Glutamatergic neuron (in vitro differentiated cells): ENCODE measurements at regions not wholly inside any gene's neighbourhood (a gene's known extent, or its start where the extent isn't known, plus 50 kb on each side); places are given as distances from the start of the nearest gene placed in this dataset.

Experiments used
- DNase-seq: peaks from one replicate; pipeline ENCODE4 v3.0.0; 2022
- H3K27ac Mint-ChIP-seq: one replicate; pipeline ENCODE4 v1.8.0; 2020; ENCODE audit warnings: mild to moderate bottlenecking, mixed read lengths, inconsistent platforms; ENCODE audit not compliant: unreplicated experiment
- H3K27me3 Mint-ChIP-seq: one replicate; pipeline ENCODE4 v1.8.0; 2020; ENCODE audit warnings: mild to moderate bottlenecking, moderate library complexity, mixed read lengths, inconsistent platforms; ENCODE audit not compliant: unreplicated experiment
- H3K36me3 Mint-ChIP-seq: one replicate; pipeline ENCODE4 v1.8.0; 2020; ENCODE audit warnings: mild to moderate bottlenecking, mixed read lengths, inconsistent platforms; ENCODE audit not compliant: unreplicated experiment
- H3K4me1 Mint-ChIP-seq: one replicate; pipeline ENCODE4 v1.8.0; 2020; ENCODE audit warnings: mild to moderate bottlenecking, low read depth, mixed read lengths, inconsistent platforms; ENCODE audit not compliant: unreplicated experiment
- H3K4me3 Mint-ChIP-seq: one replicate; pipeline ENCODE4 v1.8.0; 2020; ENCODE audit warnings: mild to moderate bottlenecking, mixed read lengths, inconsistent platforms; ENCODE audit not compliant: unreplicated experiment
- H3K9me3 Mint-ChIP-seq: one replicate; pipeline ENCODE4 v1.8.0; 2020; ENCODE audit warnings: mild to moderate bottlenecking, moderate library complexity, mixed read lengths, inconsistent platforms; ENCODE audit not compliant: unreplicated experiment
- TF ChIP-seq, protein P1 (sequence below): fragments of 200-600 bp; sonication (generic); IDR thresholded peaks from one replicate; pipeline ENCODE4 v1.5.0; 2021; ENCODE audit not compliant: partially characterized antibody, unreplicated experiment

DNA sequence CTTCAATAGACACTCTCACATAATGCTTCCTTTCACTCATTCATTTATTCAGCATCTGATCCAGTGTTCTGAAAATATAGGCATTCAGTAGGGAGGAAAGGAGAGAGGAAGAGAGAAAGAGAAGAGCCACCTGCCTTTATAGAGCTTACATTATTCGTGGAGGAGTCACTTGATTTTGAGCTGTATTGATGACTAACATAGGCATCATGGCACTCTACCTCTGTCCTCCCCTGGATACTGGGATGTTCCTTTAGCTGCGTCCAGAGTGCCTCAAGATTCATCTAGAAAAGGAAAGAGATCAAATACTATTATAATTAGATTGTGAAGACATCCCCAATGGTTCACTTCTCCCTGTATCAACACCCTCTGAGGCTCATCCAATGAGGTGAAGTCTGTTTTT lies 345.1 kb downstream of the SPATA31D1 start:
- H3K27me3 Mint-ChIP-seq = peaks cover 2% of the 10 kb centered on the region
- H3K27ac Mint-ChIP-seq = no peak overlapping the region
- no peak overlapping the region for H3K4me3 Mint-ChIP-seq
- H3K4me1 Mint-ChIP-seq = peaks cover 10% of the 10 kb centered on the region
- H3K9me3 Mint-ChIP-seq = no peaks in the 10 kb centered on the region
- TF ChIP-seq, protein P1, sequence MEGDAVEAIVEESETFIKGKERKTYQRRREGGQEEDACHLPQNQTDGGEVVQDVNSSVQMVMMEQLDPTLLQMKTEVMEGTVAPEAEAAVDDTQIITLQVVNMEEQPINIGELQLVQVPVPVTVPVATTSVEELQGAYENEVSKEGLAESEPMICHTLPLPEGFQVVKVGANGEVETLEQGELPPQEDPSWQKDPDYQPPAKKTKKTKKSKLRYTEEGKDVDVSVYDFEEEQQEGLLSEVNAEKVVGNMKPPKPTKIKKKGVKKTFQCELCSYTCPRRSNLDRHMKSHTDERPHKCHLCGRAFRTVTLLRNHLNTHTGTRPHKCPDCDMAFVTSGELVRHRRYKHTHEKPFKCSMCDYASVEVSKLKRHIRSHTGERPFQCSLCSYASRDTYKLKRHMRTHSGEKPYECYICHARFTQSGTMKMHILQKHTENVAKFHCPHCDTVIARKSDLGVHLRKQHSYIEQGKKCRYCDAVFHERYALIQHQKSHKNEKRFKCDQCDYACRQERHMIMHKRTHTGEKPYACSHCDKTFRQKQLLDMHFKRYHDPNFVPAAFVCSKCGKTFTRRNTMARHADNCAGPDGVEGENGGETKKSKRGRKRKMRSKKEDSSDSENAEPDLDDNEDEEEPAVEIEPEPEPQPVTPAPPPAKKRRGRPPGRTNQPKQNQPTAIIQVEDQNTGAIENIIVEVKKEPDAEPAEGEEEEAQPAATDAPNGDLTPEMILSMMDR = no peak
- no peak for DNase-seq
- no peaks in the 10 kb centered on the region for H3K36me3 Mint-ChIP-seq

DNA sequence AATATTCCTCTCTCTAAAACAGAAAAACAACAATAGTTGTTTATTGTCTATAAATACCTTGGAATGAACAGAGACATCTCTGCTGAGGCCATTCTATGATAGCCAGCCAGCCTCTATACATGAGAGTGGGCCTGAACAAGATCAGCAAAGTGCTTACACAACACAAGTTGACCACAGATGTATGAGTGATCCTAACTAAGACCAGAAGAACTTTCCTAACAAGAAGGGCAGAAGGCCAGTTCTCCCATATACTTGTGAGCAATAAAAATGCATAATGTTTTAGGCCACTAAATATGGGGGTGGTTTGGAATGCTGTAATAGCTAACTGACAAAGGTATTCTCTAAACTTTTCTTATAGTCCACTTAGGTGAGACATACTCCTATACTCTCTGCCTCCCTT lies 345.7 kb downstream of the SPATA31D1 start:
- H3K4me1 Mint-ChIP-seq = peaks cover 10% of the 10 kb centered on the region
- H3K27me3 Mint-ChIP-seq = peaks cover 2% of the 10 kb centered on the region
- TF ChIP-seq, protein P1 = no peak
- no peak overlapping the region for H3K27ac Mint-ChIP-seq
- H3K9me3 Mint-ChIP-seq = no peaks in the 10 kb centered on the region
- DNase-seq = no peak
- H3K4me3 Mint-ChIP-seq = no peak overlapping the region
- H3K36me3 Mint-ChIP-seq = no peaks in the 10 kb centered on the region

DNA sequence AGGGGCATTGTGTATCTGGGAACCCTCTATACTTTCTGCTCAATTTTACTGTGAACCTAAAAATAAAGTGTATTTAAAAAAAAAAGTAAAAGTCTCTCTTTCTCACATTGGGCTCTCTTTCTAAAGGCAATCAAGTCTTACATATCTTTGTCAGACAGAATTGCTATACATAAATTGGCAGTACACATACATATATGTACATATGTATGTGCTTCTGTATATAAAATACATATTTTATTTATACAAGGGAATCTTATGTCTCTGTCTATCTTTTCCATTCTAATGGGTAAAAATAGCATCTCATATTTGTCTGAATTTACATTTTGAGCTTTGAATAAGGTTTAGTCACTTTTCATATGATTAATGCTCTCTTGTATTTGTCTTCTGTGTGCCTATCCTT lies 348.8 kb downstream of the SPATA31D1 start:
- no peaks in the 10 kb centered on the region for H3K9me3 Mint-ChIP-seq
- peaks cover 8% of the 10 kb centered on the region for H3K4me1 Mint-ChIP-seq
- H3K27ac Mint-ChIP-seq = no peak overlapping the region
- DNase-seq = no peak
- TF ChIP-seq, protein P1 = no peak
- H3K27me3 Mint-ChIP-seq = no peaks in the 10 kb centered on the region
- no peaks in the 10 kb centered on the region for H3K36me3 Mint-ChIP-seq
- H3K4me3 Mint-ChIP-seq = no peak overlapping the region

DNA sequence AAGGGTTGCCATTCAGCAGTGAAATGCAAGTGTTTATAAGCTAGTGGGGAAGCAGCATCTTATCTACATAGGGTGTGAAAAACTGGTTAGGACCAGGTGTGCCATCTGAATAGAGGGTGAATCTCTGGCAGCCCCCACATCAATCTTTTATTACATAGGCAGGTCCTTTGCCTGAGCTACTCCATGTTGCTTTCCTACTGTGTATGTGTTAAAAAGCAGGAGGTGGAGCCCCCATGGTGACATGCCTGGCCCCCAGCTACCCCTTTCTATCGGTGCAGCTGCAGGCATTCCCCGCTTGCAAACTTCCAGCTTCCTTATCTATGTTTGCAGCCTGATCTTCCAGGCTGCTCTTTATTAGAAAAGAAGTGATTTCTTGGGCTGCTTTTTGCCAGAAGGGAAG lies 353.5 kb downstream of the SPATA31D1 start:
- no peak for DNase-seq
- TF ChIP-seq, protein P1 = no peak
- Mint-ChIP-seq H3K27ac (no peak overlapping the region), H3K9me3 (peaks cover 8% of the 10 kb centered on the region), H3K4me3 (no peak overlapping the region), H3K4me1 (no peaks in the 10 kb centered on the region), H3K27me3 (no peaks in the 10 kb centered on the region), H3K36me3 (peaks cover 13% of the 10 kb centered on the region)

DNA sequence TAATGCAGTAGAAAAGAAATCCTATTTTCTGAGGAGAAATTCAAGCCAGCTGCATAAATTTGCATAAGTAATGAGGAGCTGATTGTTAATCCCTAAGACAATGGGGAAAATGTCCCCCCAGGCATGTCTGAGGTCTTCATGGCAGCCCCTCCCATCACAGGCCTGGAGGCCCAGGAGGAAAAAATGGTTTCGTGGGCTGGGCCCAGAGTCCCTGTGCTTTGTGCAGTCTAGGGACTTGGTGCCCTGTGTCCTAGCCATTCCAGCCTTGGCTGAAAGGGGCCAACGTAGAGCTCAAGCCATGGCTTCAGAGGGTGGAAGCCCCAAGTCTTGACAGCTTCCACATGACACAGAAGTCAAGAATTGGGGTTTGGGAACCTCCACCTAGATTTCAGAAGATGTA lies 357.5 kb downstream of the SPATA31D1 start:
- H3K27ac Mint-ChIP-seq = no peak overlapping the region
- H3K4me1 Mint-ChIP-seq = no peaks in the 10 kb centered on the region
- H3K4me3 Mint-ChIP-seq = no peak overlapping the region
- peak; percentile 14 for DNase-seq
- peaks cover 13% of the 10 kb centered on the region for H3K9me3 Mint-ChIP-seq
- peaks cover 17% of the 10 kb centered on the region for H3K36me3 Mint-ChIP-seq
- TF ChIP-seq, protein P1 = no peak
- H3K27me3 Mint-ChIP-seq = no peaks in the 10 kb centered on the region
